CD4-positive, alpha-beta T cell treated with Interleukin-1 beta for 1 hour (primary cell): ENCODE measurements at regions not wholly inside any gene's neighbourhood (a gene's known extent, or its start where the extent isn't known, plus 50 kb on each side); places are given as distances from the start of the nearest gene placed in this dataset.

Experiments used
- DNase-seq, 2 donors: peaks; one replicate each; pipeline ENCODE4 v3.0.0-alpha.2; 2020 to 2022

DNA sequence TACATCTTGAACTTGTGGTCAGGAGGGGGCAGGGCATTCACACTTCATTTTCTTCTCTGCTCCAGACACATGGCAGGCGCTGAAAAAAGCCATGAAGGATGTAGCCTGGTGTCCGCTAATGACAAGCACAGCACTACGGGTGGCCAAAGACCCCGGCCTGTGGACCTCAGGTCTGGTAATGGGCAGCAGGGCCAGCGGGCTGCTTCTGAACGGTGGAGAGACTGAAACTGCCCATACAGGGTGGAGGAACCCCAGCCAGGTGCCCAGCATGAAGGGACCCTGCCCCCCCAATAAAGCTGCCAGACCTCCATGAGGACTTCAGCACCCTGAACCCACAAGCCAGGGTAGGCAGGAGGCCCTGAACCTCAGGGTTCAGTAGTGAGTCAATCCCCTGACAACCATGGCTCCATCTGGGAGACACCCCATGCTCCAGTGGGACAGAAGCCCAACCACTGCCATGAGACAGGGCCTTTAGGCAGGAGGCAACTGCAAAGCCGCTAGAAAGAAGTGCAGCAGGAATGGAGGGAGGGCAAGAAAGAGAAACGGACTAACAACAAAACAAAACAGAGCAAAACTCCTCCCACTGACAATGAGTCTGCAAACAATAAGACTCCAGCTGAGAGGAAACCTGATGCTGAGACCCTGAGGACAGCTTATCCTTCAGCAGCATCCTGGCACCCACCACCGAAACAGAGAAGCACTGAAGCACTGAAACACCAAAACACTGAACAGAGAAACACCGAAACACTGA is 140.2 kb upstream of the PPP2R2D start:
- no peak for DNase-seq

DNA sequence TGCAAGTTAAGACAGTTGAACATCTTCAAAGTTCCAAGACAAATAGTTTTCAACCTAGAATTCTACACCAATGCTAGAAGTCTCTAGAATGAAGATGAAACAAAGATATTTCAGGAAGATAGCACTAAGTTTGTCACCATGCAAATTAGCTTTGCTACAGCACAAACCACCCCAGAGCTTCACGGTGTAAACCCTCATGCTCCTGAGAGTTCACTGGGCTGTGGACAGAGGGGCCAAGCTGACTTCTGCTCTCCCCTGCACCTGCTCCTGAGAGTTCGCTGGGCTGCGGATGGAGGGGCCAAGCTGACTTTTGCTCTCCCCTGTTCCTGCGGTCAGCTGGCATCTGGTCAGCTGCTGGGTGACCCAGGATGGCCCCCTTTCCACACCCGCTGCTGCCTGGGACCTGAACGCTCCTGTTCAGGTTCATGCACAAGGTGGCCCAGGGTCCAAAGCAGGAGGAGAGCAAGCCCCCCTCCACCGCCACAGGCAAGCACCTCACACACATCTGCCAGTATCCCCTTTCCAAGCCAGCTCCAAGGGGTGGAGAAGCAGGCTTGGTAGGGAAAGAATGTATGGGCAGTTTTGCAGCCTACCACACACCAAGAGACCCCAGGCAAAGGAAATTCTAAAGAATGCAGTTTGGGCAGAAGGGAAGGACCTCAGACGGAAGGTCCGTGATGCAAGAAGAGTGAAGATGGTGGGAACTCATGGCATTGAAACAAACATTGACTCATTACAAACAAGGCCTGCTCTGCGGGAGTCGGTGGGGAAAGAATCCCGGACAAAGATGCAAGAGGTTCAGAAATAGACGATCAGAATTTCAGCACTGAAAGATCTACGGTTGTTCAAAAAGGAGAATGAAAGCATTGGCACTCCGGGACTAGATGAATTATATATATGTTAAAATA is 137.8 kb upstream of the PPP2R2D start:
- DNase-seq: no peak

DNA sequence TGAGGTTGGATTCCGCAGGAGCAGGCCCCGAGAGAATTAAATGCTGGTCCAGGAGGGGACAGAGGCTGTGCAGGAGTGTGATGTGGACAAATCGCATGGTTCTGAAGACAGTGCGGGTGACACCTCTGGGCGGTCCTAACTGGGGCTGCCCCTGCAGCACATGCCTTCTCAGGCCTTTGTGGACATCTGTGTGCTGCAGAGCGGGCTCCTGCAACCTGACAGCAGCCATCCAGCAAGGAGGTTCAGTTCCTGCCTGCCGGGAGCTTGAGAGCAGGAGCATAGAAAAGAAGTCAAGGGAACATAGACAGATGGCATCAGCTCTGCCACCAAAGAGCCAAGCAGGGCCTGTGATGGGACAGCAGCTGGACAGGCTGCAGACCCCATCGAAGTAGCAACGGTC is 135.9 kb upstream of the PPP2R2D start:
- no peak for DNase-seq

DNA sequence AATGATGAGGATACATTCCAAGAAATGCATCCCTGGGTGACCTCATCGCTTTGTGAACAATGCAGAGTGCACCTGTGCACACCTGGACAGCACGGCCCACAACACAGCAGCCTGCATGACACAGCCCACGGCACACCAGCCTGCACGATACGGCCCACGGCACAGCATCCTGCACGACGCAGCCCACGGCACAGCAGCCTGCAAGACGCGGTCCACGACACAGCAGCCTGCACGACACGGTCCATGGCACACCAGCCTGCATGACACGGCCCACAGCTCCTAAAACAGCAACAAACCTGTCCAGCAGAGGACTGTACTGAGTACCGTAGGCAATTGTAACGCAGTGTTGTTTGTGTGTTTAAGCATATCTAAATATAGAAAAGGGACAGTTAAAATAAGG is 134.7 kb upstream of the PPP2R2D start:
- peak in 1 of 2 donors; percentile 23 for DNase-seq

DNA sequence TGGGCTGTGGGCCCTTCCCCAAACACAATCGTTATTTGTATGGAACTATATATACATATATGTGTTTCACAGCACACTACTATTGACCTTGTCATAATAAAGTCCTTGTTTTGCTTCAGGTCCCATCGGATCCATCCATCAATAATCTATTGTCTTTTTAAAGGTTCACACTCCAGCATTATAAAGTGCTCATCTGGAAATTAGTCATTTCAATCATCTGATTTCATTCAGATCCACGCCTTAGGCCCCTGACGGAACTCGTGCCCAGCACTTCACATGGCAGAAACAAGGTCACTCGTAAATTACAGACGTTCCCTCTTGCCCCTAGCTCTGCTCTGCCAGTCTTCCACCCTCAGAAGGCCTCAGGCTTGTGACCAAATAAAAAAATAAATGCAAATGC is 133.1 kb upstream of the PPP2R2D start:
- no peak for DNase-seq

DNA sequence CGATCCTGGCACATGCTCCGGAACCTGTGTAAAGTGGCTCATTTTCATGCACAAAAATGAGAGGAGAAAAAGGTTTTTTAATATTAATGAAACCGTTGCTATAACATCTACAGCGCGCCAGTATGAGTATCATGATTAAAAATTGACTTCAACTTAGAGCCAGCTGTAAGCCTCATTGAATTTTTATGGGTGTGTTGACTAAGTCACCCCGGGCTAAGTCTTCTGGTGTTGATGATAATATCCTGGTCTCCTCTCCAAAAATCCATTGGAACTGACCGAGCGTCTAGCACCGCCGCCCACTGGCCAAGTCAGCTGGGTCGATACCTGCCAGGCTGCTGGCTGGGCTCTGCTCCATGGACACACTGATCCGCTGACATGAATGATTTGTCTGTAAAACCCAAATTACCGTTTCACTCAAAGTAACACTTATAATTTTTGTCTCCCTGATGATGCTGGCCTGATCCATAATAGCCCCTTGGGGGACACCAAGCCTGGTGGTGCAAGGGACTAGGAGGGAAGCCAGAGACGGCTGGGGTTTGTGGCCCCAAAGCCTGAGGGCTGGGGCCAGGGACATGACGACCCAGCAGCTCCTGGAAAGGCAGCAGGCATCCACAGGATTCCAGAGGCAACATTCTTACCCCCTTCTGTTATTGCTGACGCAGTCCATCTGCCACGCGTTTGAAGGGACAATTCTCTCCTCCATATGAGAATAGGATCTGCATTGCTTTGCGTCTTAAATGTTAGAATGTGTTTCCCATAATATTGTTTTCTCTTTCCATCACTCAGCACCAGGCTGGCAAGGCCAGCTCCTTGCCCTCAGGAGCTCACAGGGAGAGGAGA is 131.0 kb upstream of the PPP2R2D start:
- no peak for DNase-seq

DNA sequence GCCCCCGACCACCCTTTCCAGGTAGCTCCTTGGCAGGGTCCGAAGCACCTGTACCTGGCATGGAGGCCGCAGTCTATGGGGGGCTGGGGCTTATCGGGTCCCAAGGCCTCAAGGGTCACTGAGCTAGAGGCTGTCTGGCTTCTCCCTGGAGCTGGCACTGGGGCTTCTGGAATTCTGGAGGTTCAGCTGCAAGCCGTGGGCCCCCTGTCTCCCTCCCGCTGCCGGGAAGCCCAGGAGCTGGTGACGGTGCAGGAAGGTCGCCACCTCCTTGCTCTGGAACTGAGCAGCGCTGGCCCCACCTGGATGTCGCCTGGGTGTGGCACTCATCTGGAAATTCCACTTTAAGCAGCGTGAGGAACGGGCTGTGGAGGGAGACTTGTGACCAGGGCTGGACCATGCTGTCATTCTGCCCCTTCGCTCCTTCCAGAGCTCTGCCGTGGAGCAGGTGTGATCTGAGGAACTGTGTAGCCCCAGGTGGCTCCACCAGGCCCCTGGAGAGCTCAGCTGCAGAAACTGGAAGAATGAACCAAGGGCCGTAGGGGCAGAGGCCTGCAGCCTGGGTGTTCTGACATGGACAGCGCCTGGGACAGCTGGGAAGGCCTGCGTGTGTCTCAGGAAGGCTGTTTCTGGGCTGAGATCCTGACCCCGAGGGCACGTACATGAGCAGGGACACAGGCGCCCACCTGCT is 129.7 kb upstream of the PPP2R2D start:
- no peak for DNase-seq

DNA sequence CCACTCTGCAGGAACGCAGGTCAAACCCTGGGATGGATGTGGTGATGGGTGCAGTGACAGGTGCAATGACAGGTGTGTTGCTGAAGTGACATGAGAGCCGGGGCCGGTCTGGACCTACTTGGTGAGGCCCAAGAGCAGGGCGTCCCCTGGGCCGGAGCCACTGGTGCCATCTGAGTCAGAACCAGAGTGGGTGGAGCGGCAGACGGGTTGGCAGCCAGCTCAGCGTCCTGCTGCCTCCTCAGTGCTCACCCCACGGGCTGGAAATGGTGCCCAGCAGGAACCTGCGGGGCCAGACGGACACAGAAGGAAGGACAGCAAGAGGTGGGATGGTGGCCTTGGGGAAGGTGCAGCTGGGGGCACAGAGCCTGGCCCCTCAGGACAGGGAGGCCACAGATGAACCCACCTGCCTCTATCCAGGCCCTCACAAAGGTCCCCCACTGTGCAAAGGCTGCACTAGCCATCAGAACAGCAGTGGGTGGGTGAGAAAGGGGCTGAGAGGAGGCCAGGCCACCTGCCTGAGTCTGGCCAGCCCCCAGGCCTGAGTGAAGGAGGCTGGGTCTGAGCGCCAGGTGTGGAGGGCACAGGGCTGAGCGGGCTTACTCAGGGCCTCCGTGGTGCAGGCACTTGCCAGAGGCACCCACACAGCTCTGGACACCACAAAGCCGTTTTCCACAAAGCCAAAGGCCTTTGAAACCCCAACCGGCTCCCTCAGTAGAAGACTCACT is 129.0 kb upstream of the PPP2R2D start:
- DNase-seq: no peak

DNA sequence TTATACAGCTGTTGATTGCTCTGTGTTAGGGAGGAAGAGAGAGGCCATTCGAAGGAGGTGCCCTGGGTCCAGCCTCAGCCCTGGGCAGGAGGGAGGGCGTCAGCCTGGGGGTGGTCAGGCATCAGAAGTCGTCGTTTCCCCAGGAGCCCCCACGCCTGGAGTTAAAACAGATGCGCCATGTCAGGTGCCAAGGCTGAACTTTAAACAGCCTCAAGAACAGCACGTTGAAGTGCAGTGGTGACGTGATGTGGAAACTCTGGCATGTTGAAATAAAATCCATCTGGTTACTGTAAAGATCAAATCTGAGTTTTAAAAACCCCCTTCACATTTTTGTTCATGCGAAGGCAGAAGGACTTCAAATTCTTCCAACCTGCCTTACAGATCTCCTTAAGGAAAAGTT is 128.4 kb upstream of the PPP2R2D start:
- no peak for DNase-seq

DNA sequence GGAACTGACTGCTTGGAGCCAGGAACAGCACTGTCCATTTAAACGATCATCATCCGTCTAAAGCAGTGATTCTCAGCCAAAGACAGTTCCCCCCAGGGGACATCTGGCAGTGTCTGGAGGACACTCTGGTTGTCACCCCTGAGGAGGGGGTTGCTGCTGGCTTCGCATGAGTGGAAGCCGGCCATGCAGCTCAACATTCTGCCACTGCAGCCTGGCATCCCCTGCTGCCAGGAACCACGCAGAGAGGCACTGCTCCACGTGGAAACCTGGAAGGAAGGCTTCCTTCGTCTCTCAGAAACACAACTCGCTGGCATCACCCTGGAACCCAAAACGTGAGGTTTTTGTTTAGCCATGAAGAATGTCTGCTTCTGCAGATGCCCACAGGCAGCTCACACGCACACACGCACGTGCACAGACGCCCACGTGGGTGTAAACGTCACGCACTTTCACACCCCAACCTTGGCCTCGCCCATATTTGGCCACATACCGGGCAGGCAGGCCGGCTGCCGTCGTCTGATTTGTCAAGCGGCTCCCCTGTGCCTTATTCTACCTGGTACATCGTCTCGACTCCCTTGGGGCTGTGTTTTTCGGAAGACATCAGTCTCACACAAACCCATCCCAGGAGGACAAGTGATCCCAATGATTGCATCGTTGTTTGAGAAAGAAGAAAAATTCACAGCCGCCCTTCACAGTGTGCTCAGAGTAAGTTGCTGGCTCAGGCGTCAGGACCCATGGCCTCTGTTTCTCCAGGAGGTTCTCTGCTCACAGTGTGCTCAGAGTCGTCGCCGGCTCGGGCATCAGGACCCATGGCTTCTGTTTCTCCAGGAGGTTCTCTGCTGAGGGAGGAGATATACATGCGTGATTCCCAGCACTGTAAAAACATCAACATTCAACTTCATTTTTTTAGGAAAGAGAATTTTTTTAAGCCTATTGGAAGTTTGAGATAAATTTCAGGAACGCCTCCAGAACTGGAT is 127.2 kb upstream of the PPP2R2D start:
- no peak for DNase-seq

DNA sequence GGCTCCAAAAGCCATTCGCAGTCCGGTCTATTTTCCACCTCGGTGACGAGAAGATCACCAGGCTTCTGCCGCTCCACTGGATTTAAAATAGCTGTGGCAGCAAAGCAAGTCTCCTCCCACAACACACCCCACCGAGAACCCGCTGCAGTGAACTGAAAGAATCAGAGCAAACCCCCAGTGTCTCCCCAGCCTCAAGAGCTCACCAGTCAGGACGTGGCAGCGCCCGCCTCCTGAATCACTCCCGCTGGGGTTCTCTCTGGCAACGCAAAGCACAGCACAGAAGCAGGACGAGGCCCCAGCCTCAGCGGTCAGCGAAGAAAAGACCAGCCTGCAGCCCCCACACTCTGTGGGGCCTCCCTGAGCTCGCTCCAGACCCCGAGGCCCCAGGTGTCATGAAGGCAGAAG is 126.1 kb upstream of the PPP2R2D start:
- no peak for DNase-seq

DNA sequence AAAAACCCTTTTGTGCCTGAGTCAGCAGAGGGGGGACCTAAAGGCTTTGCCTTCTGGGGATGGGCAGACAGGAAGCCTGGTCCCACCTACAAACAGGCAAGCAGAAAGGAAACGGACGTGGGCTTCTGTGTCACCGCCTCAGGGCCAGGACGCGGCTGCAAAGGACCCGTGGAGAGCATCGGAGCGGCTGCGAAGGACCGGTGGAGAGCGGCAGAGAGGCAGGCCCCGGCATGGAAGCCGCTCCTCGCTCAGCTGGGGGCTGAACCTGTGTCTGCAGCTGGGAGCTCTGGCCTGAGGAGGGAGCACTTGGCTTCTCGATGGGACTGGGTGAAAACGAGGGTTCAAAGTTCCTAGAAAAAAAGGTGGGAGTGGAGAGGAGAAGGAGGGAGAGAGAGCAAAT is 125.4 kb upstream of the PPP2R2D start:
- DNase-seq: no peak

DNA sequence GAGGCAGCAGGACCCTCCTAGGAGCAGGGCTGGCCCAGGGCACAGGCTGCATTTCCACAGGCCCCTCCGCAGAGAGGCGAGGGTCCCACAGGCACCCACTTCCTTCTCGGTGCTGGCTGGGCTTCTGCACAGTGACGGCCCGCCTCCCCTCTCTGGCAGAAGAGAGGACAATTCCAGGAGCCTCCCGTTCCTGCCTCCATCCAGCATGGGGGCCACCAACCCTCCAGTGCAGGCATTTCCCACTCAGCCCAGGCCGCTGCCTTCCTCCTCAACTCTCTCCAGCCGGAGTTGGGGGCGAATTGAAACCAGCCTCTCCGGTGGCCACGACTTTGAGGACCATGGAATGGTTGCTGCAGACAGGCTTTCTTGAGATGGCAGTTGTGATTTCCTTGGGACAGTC is 125.0 kb upstream of the PPP2R2D start:
- no peak for DNase-seq

DNA sequence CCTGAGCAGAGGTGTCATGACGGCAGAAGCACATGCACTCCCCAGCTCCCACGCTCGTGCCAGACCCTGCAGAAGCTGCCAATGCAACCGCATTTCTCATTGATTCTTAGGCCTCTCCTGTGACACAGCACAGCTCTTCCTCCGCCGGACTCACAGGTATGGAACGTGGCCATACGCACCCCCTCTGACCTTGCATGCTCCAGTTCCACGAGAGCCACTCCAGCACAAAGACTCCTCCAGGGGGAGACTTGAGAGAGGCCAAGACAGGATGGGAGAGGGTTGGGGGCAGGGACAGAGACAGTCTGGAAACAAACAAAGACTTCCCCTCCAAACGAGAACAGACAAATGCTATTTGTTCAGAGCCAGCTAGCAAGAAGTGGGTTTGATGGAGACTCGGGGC is 124.3 kb upstream of the PPP2R2D start:
- DNase-seq: no peak

DNA sequence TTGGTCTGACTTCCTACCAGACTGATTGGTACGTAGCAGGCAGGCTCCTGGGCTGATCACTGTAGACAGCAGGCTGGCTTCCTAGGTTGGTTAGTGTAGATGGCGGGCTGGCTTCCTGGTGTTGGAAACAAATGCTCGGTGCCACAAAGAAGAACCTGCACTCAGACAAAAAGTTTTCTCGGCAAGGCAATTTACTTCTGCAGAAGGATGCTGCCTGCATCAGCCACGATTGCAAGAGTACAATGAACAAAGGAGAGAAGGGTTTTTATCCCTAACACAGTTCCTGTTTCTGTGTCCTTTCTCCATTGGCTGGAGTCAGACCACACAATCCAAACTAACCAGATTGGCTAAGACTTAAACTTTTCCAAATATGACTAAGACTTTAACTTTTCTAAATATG is 123.6 kb upstream of the PPP2R2D start:
- no peak for DNase-seq

DNA sequence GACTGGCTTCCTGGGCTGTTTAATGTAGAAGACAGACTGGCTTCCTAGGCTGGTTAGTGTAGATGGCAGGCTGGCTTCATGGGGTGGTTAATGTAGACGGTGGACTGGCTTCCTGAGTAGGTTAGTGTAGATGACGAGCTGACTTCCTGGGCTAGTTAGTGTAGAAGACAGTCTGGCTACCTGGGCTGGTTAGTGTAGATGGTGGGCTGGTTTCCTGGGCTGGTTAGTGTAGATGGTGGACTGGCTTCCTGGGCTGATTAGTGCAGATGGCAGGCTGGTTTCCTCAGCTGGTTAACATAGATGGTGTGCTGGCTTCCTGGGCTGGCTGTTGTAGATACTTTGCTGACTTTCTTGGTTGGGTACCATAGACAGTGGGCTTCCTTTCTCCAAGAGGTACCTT is 122.9 kb upstream of the PPP2R2D start:
- no peak for DNase-seq

DNA sequence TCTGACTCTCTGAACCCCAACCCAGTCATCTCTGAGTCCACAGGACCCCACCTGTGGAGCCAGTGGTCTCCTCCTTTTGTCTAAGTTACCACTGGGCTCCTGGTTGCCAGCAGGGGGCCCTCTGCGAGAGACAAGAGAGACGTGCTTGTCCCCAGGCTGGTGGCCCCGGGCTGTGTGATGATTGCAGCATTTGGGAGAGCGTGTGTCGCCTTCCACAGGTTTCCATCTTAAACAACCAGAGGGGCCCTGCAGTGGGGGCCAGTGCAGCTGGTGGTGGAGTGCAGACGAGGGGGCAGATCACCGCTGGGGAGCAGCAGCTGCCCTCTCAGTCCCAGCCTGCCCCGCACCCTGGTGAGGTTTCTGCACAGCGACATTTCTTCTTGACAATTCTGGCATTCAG is 122.4 kb upstream of the PPP2R2D start:
- no peak for DNase-seq

DNA sequence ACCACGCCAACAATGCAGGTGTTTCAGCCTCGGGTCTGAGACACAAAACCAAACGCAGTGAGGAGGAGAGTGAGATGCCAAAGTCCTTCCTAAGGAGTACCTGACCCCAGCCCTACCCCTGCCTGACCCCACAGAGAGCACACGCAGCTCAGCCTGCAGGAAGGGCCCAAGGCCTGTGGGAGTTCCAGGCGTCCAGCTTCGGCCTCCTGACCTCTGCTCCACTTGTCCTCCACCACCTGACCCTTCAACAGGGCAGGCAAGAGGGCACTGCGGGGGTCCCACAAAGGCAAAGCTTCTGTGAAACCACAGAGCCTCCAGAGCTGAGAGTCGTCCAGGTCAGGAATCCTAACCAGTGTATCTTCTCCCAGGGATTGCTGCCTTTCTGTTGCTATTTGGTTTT is 122.0 kb upstream of the PPP2R2D start:
- DNase-seq: no peak

DNA sequence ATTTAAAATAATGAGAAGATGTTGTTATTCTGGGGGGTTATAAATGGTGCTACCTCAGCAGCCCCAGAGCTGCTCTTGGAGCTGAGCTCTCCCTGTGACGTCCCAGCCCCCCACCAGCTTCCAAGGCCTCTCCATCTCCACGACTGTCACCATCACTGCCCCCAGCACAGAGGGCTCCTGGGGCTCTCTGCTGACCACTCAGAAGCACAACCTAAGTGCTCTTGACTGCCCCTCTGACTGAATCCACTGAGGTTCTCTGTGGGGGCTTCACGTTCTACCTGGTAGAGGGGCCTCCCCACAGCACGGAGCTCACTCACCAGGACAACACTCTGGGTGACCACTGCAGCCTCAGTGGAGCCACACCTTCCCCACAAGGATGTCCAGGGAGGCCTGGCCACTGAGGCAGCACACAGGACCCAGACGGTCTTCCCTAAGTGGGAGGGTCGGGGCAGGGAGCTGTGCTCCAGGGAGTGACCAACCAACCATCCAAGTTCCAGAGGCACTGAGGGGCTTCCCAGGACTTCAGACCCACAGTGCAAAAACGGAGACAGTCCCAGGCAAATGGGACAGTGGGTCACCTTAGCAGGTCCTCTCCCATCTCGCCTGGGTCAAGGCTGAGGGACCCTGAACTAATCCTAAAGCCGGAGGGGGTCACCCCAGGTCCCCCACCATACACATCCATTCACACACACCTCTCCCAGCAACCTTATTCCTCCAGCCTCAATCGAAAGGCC is 121.0 kb upstream of the PPP2R2D start:
- DNase-seq: no peak

DNA sequence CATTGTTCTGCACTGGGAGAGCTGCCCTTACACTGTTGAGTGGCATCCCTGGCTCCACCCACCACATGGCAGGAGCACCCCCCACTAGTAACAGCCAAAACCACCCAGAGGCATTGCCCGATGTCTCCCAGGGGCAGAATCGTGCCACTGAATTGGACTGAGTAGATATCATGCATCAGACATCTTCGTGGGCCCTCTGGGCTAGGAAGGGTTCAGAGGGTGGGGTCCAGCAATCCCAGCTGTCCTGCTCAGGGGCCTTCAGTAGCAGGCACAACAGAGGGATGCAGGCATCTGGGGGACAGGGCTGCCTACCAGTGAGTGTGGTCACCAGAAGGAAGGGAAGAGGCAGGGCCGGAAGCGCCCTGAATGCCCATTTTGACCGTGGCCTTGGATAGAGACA is 119.7 kb upstream of the PPP2R2D start:
- DNase-seq: no peak
